HepG2 (cell line): ENCODE measurements at regions not wholly inside any gene's neighbourhood (a gene's known extent, or its start where the extent isn't known, plus 50 kb on each side); places are given as distances from the start of the nearest gene placed in this dataset.

ENCODE experiments used
- ATAC-seq: fragments of 200-7000 bp; cut with Tn5 transposase; 3 replicates; pipeline ENCODE4 v1.9.1; 2020; ENCODE audit warnings: mild to moderate bottlenecking, moderate library complexity
- BruUV-seq: library from RNA; stranded (reverse); fragments of 400-500 nt; replicated peaks from 2 replicates; lab custom pipeline; 2021; lab: Mats Ljungman, UMichigan
- CTCF ChIA-PET: fragments of 300-600 bp; formaldehyde crosslinking; extraction: SDS; loops from one replicate; lab custom pipeline; 2021; ENCODE audit warnings: low total read pairs, inconsistent platforms, low intra/inter-chr PET ratio; lab: Yijun Ruan, JAX
- POLR2A ChIA-PET: fragments of 350-600 bp; sonication (Branson Sonifier 250); formaldehyde crosslinking; loops from one replicate; lab custom pipeline; 2020; ENCODE audit warnings: antibody characterized with exemption, inconsistent platforms; lab: Yijun Ruan, JAX
- DNase-seq: peaks from one replicate; pipeline ENCODE4 v3.0.0-alpha.2; 2015; ENCODE audit warnings: low spot score
- FAIRE-seq: peaks from 3 replicates; lab custom pipeline; 2011; peaks lifted over from hg19 to GRCh38; lab: Jason Lieb, UNC
- H2AFZ ChIP-seq: one replicate; pipeline ENCODE4 v1.6.1; 2011; ENCODE audit warnings: low read length, inconsistent platforms
- H3K27ac ChIP-seq: fragments of 300-600 bp; 3 replicates; pipeline ENCODE4 v1.8.0; 2011; ENCODE audit warnings: mixed run types, mild to moderate bottlenecking, mixed read lengths, low read length, inconsistent platforms; ENCODE audit not compliant: insufficient read depth; ENCODE audit errors: extremely low read length
- H3K27me3 ChIP-seq, 2 experiments: fragments of 200-600 bp in 1 of 2; 2 replicates in 1 of 2; 3 replicates in 1 of 2; pipeline versions ENCODE4 v1.6.0 to v1.8.0; 2011; ENCODE audit warnings: low read length in 2 of 2, mild to moderate bottlenecking in 2 of 2, moderate library complexity in 2 of 2, inconsistent platforms in 1 of 2; ENCODE audit not compliant: insufficient read depth in 2 of 2, control insufficient read depth in 1 of 2
- H3K36me3 ChIP-seq, 2 experiments: fragments of 200-600 bp in 1 of 2; replicated peaks in 1 of 2; 2 replicates in 1 of 2; 3 replicates in 1 of 2; pipeline versions ENCODE4 v1.5.1 to v1.8.0; 2011; ENCODE audit warnings: low read length in 2 of 2, inconsistent platforms in 1 of 2; ENCODE audit not compliant: insufficient read depth in 2 of 2, control insufficient read depth in 1 of 2
- H3K4me1 ChIP-seq: 2 replicates; pipeline ENCODE4 v1.5.1; 2012; ENCODE audit warnings: low read length, inconsistent platforms; ENCODE audit not compliant: insufficient read depth
- H3K4me2 ChIP-seq: 2 replicates; pipeline ENCODE4 v1.6.0; 2011; ENCODE audit warnings: low read depth, low read length, inconsistent platforms
- H3K4me3 ChIP-seq, 3 experiments: fragments of 200-600 bp in 1 of 3; sonication (generic), shearing (Covaris generic) in 1 of 3; replicated peaks in 1 of 3; 2 replicates each; pipeline ENCODE4 v1.5.1; 2011 to 2016; ENCODE audit warnings: low read length in 3 of 3, inconsistent platforms in 2 of 3, low read depth in 2 of 3, mild to moderate bottlenecking in 2 of 3, control low read depth in 1 of 3, mixed read lengths in 1 of 3; ENCODE audit not compliant: insufficient read depth in 1 of 3
- H3K79me2 ChIP-seq: one replicate; pipeline ENCODE4 v1.6.1; 2011; ENCODE audit warnings: low read length, inconsistent platforms; ENCODE audit not compliant: insufficient read depth
- H3K9ac ChIP-seq: 2 replicates; pipeline ENCODE4 v1.6.0; 2011; ENCODE audit warnings: mild to moderate bottlenecking, low read depth, low read length, inconsistent platforms; ENCODE audit not compliant: insufficient read depth
- H3K9me3 ChIP-seq: 2 replicates; pipeline ENCODE4 v1.5.1; 2012; ENCODE audit warnings: mild to moderate bottlenecking, low read length
- H4K20me1 ChIP-seq: 2 replicates; pipeline ENCODE4 v1.6.0; 2011; ENCODE audit warnings: inconsistent platforms, mild to moderate bottlenecking, low read length, moderate library complexity; ENCODE audit not compliant: insufficient read depth
- ATF1 ChIP-seq: IDR thresholded peaks from 2 replicates; pipeline ENCODE4 v1.6.1; 2016; ENCODE audit warnings: mild to moderate bottlenecking, control low read depth
- BCL6 ChIP-seq: IDR thresholded peaks from 2 replicates; pipeline ENCODE4 v1.6.1; 2016; ENCODE audit warnings: missing genetic modification reagents, missing compliant biosample characterization
- BCLAF1 ChIP-seq: fragments of 450-650 bp; IDR thresholded peaks from 2 replicates; pipeline ENCODE4 v1.6.1; 2017; ENCODE audit warnings: mild to moderate bottlenecking
- FOXK1 ChIP-seq: sonication (generic); formaldehyde crosslinking; IDR thresholded peaks from 2 replicates; pipeline ENCODE4 v1.4.0; 2020; ENCODE audit warnings: low read depth, missing genetic modification reagents, borderline replicate concordance
- MAFF ChIP-seq: IDR thresholded peaks from 2 replicates; pipeline ENCODE4 v1.6.1; 2011; ENCODE audit warnings: low read depth, low read length, improper control_type of control experiment
- MAFK ChIP-seq, 2 experiments: IDR thresholded peaks in 1 of 2; conservative IDR thresholded peaks in 1 of 2; 2 replicates each; pipeline ENCODE4 v1.6.1; 2011; ENCODE audit warnings: improper control_type of control experiment in 2 of 2, low read length in 2 of 2
- NFIC ChIP-seq: IDR thresholded peaks from 2 replicates; pipeline ENCODE4 v1.6.1; 2012; ENCODE audit warnings: mild to moderate bottlenecking, low read length, inconsistent platforms
- ZGPAT ChIP-seq: IDR thresholded peaks from 2 replicates; pipeline ENCODE4 v1.6.1; 2016; ENCODE audit warnings: mild to moderate bottlenecking
- ZNF253 ChIP-seq: sonication (generic); formaldehyde crosslinking; IDR thresholded peaks from 2 replicates; pipeline ENCODE4 v1.8.0; 2022; ENCODE audit warnings: mild to moderate bottlenecking, missing genetic modification reagents, borderline replicate concordance
- ZNF546 ChIP-seq: sonication (generic); formaldehyde crosslinking; conservative IDR thresholded peaks from 2 replicates; pipeline ENCODE4 v1.8.1; 2023; ENCODE audit warnings: mild to moderate bottlenecking, missing genetic modification reagents
- ZNF687 ChIP-seq: sonication (generic); formaldehyde crosslinking; IDR thresholded peaks from 2 replicates; pipeline ENCODE4 v1.5.1; 2020; ENCODE audit warnings: mild to moderate bottlenecking, missing genetic modification reagents, moderate library complexity
- ZNF7 ChIP-seq: IDR thresholded peaks from 2 replicates; pipeline ENCODE4 v1.6.1; 2016; ENCODE audit warnings: missing biosample characterization, missing genetic modification reagents
- WGBS: methylation state at CpG from one replicate; pipeline ENCODE4 v1.1.6; 2017; ENCODE audit warnings: low lambda C conversion rate; 5-methylcytosine and 5-hydroxymethylcytosine counted together
- in situ Hi-C: cut with HindIII; loops from 2 replicates; pipeline ENCODE4 v1.10.0; 2017; ENCODE audit warnings: low pct_unique_long_range_greater_than_20kb; ENCODE audit not compliant: extremely low pct_ligation_motif_present
- intact Hi-C: fragments of 100-400 bp; cut with micrococcal nuclease; formaldehyde crosslinking; loops from one replicate; pipeline ENCODE4 v1.10.0; 2022; ENCODE audit not compliant: unreplicated experiment

GRCh38 chr20:55605594-55605993, 399.7 kb downstream of the CBLN4 start:
- Histone ChIP-seq H3K4me3 (no peak overlapping the region), H3K79me2 (no peaks in the 10 kb centered on the region), H4K20me1 (no peaks in the 10 kb centered on the region), H3K36me3 (no peaks in the 10 kb centered on the region), H3K4me1 (no peaks in the 10 kb centered on the region), H3K4me2 (no peak overlapping the region), H3K9me3 (peaks cover 94% of the 10 kb centered on the region), H3K27ac (no peak overlapping the region), H3K9ac (no peak overlapping the region), H2AFZ (no peak overlapping the region), H3K27me3 (no peaks in the 10 kb centered on the region)
- ChIA-PET POLR2A (no interaction called here), CTCF (no interaction called here)
- in situ Hi-C loops = no loop called here
- FAIRE-seq (no peak), ATAC-seq (no peak), DNase-seq (no peak)
- WGBS = 3% methylated on average over 1 of the region's 1 CpG
- intact Hi-C loops = no loop called here
- TF ChIP-seq MAFK (conservative IDR thresholded peaks at IDR 0.05 in 1 of 2, IDR thresholded peaks at IDR 0.05 in 1 of 2; ENCODE audit: low read length in 2 of 2) = peak; percentile 91 to 94
- TF ChIP-seq MAFF = peak; percentile 92
- TF ChIP-seq ZGPAT (CRISPR knock-in tag) = no peak
- BruUV-seq = no TSS peak

- FAIRE-seq (no peak), ATAC-seq (no peak), DNase-seq (no peak)
- no TSS peak for BruUV-seq
- ChIA-PET POLR2A (no interaction called here), CTCF (no interaction called here)
- in situ Hi-C loops = no loop called here
- H3K4me3 ChIP-seq = no peak overlapping the region
- no peak overlapping the region for H3K9ac ChIP-seq
- H3K4me2 ChIP-seq = no peak overlapping the region
- no peaks in the 10 kb centered on the region for H3K36me3 ChIP-seq
- no peaks in the 10 kb centered on the region for H3K4me1 ChIP-seq
- no peaks in the 10 kb centered on the region for H4K20me1 ChIP-seq
- WGBS = 16% methylated on average over 1 of the region's 1 CpG
- H3K27ac ChIP-seq = no peak overlapping the region
- intact Hi-C loops = no loop called here
- H3K9me3 ChIP-seq = peaks cover 92% of the 10 kb centered on the region
- H2AFZ ChIP-seq = no peak overlapping the region
- H3K27me3 ChIP-seq = no peaks in the 10 kb centered on the region
- H3K79me2 ChIP-seq = no peaks in the 10 kb centered on the region
- TF ChIP-seq ATF1 (CRISPR knock-in tag) (no peak), NFIC (no peak), ZNF546 (CRISPR knock-in tag) (no peak), FOXK1 (CRISPR knock-in tag) (no peak), BCLAF1 (no peak), ZNF687 (CRISPR knock-in tag) (no peak), ZNF253 (CRISPR knock-in tag) (no peak), ZNF7 (no peak), BCL6 (no peak)
These were observed 407.8 kb downstream of the CBLN4 start for GRCh38 chr20:55597526-55597925.
